Liver (tissue), 8 donors: ENCODE measurements at regions not wholly inside any gene's neighbourhood (a gene's known extent, or its start where the extent isn't known, plus 50 kb on each side); places are given as distances from the start of the nearest gene placed in this dataset.

Experiments
- DNase-seq: peaks from one replicate; pipeline ENCODE4 v3.0.0-alpha.2; 2017; ENCODE audit warnings: low spot score
- H3K27ac ChIP-seq, 2 donors: one replicate each; pipeline ENCODE4 v1.7.0; 2013; ENCODE audit warnings: inconsistent platforms in 2 of 2, low read length in 2 of 2, control low read depth in 1 of 2, low read depth in 1 of 2, mild to moderate bottlenecking in 1 of 2
- H3K27me3 ChIP-seq, 4 donors: one replicate each; pipeline versions ENCODE4 v1.6.1 to v1.7.0; 2013; ENCODE audit warnings: low read length in 3 of 4, inconsistent platforms in 1 of 4, mild to moderate bottlenecking in 1 of 4, moderate library complexity in 1 of 4; ENCODE audit not compliant: control insufficient read depth in 4 of 4, insufficient read depth in 4 of 4
- H3K36me3 ChIP-seq, 4 donors: one replicate each; pipeline versions ENCODE4 v1.6.1 to v1.7.0; 2013; ENCODE audit warnings: low read length in 3 of 4, mild to moderate bottlenecking in 3 of 4, low read depth in 1 of 4, moderate library complexity in 1 of 4; ENCODE audit not compliant: control insufficient read depth in 4 of 4, insufficient read depth in 3 of 4
- H3K4me1 ChIP-seq, 4 donors: one replicate each; pipeline versions ENCODE4 v1.6.1 to v1.7.0; 2013; ENCODE audit warnings: low read length in 3 of 4, mild to moderate bottlenecking in 3 of 4, moderate library complexity in 1 of 4; ENCODE audit not compliant: control insufficient read depth in 4 of 4, insufficient read depth in 4 of 4
- H3K4me3 ChIP-seq, 3 donors: one replicate each; pipeline versions ENCODE4 v1.6.1 to v1.7.0; 2013; ENCODE audit warnings: low read length in 3 of 3, control low read depth in 1 of 3, low read depth in 1 of 3, mild to moderate bottlenecking in 1 of 3
- H3K9ac ChIP-seq, 2 donors: one replicate each; pipeline ENCODE4 v1.7.0; 2013; ENCODE audit warnings: low read length in 2 of 2, mild to moderate bottlenecking in 2 of 2, moderate library complexity in 2 of 2, control low read depth in 1 of 2, low read depth in 1 of 2
- H3K9me3 ChIP-seq, 4 donors: one replicate each; pipeline versions ENCODE4 v1.6.1 to v1.7.0; 2013; ENCODE audit warnings: low read length in 3 of 4; ENCODE audit not compliant: control insufficient read depth in 4 of 4
- ATF3 ChIP-seq: IDR thresholded peaks from 2 replicates; pipeline ENCODE4 v1.6.1; 2016; ENCODE audit warnings: antibody characterized with exemption
- CTCF ChIP-seq: fragments of 150-350 bp; IDR thresholded peaks from 2 replicates; pipeline ENCODE4 v1.5.1; 2017; ENCODE audit warnings: improper control_type of control experiment, low read depth, low read length; ENCODE audit not compliant: missing input control
- EGR1 ChIP-seq, 2 donors: IDR thresholded peaks; 2 replicates each; pipeline ENCODE4 v1.6.1; 2016 to 2018; ENCODE audit warnings: antibody characterized with exemption in 2 of 2, low read depth in 2 of 2
- FOXA1 ChIP-seq: IDR thresholded peaks from 2 replicates; pipeline ENCODE4 v1.6.1; 2016; ENCODE audit warnings: antibody characterized with exemption
- FOXA2 ChIP-seq: IDR thresholded peaks from 2 replicates; pipeline ENCODE4 v1.6.1; 2016; ENCODE audit warnings: antibody characterized with exemption
- GABPA ChIP-seq, 2 donors: IDR thresholded peaks in 1 of 2; conservative IDR thresholded peaks in 1 of 2; 2 replicates each; pipeline ENCODE4 v1.6.1; 2016; ENCODE audit warnings: antibody characterized with exemption in 2 of 2, mild to moderate bottlenecking in 1 of 2, moderate library complexity in 1 of 2
- HNF4A ChIP-seq, 2 donors: conservative IDR thresholded peaks; 2 replicates each; pipeline ENCODE4 v1.6.1; 2016; ENCODE audit warnings: antibody characterized with exemption in 2 of 2, mild to moderate bottlenecking in 2 of 2
- HNF4G ChIP-seq: IDR thresholded peaks from 2 replicates; pipeline ENCODE4 v1.6.1; 2016; ENCODE audit warnings: antibody characterized with exemption
- JUND ChIP-seq, 2 donors: IDR thresholded peaks; 2 replicates each; pipeline ENCODE4 v1.6.1; 2016; ENCODE audit warnings: antibody characterized with exemption in 2 of 2
- NR2F2 ChIP-seq: IDR thresholded peaks from 2 replicates; pipeline ENCODE4 v1.6.1; 2016; ENCODE audit warnings: antibody characterized with exemption
- RAD21 ChIP-seq, 2 donors: IDR thresholded peaks; 2 replicates each; pipeline ENCODE4 v1.6.1; 2016; ENCODE audit warnings: antibody characterized with exemption in 2 of 2, mild to moderate bottlenecking in 2 of 2
- RXRA ChIP-seq, 2 donors: IDR thresholded peaks; 2 replicates each; pipeline ENCODE4 v1.6.1; 2017 to 2018; ENCODE audit warnings: antibody characterized with exemption in 2 of 2, mild to moderate bottlenecking in 1 of 2
- SP1 ChIP-seq: IDR thresholded peaks from 2 replicates; pipeline ENCODE4 v1.6.1; 2018; ENCODE audit warnings: antibody characterized with exemption, mild to moderate bottlenecking
- TAF1 ChIP-seq: conservative IDR thresholded peaks from 2 replicates; pipeline ENCODE4 v1.6.1; 2016; ENCODE audit warnings: antibody characterized with exemption, mild to moderate bottlenecking
- YY1 ChIP-seq: IDR thresholded peaks from 2 replicates; pipeline ENCODE4 v1.6.1; 2016; ENCODE audit warnings: antibody characterized with exemption, mild to moderate bottlenecking
- WGBS: extraction: QIAGEN DNeasy Blood & Tissue Kit; methylation state at CpG from one replicate; pipeline ENCODE4 v1.1.7; 2013; 5-methylcytosine and 5-hydroxymethylcytosine counted together
- TF ChIP-seq, protein P1 (sequence below): IDR thresholded peaks from 2 replicates; pipeline ENCODE4 v1.6.1; 2016; ENCODE audit warnings: antibody characterized with exemption
- TF ChIP-seq, protein P2 (sequence below): IDR thresholded peaks from 2 replicates; pipeline ENCODE4 v1.6.1; 2016; ENCODE audit warnings: antibody characterized with exemption
- TF ChIP-seq, protein P3 (sequence below): IDR thresholded peaks from 2 replicates; pipeline ENCODE4 v1.6.1; 2016; ENCODE audit warnings: antibody characterized with exemption, mild to moderate bottlenecking
- donor health status: healthy.
- donor health status: healthy.
- donor health status: healthy.
- donor health status: healthy.
- donor health status: healthy.

DNA sequence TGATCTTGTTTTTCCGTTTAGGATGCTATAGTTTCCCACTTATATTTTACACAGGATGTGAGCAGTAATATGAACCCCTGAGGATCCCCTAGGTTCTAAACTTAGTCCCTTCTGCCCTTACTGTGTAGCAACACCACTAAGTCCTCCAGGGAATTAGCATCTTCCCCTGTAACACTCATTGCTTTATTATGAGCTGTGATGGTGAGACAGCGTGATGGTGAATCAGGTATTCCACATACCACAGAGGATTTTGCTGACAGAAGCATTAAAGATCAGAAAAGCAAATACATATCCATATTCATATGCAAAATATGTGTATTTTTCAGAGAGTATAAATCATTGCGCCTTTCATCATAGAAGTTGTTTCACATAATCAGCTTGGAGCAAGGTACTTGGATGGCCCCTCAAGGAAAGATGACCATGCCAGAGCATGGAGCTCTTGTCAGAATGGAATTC is 317.0 kb downstream of the ICE1 start:
- Histone ChIP-seq H3K4me1 (no peaks in the 10 kb centered on the region), H3K27ac (no peak overlapping the region), H3K36me3 (no peaks in the 10 kb centered on the region), H3K27me3 (peaks cover 0 to 3% (median 0%) of the 10 kb centered on the region in 4 donors), H3K9ac (no peak overlapping the region), H3K4me3 (no peak overlapping the region), H3K9me3 (peaks cover 2 to 10% (median 9%) of the 10 kb centered on the region in 4 donors)
- TF ChIP-seq RXRA (IDR thresholded peaks at IDR 0.05) (no peak), GABPA (IDR thresholded peaks at IDR 0.05 in 1 of 2, conservative IDR thresholded peaks at IDR 0.05 in 1 of 2) (no peak), YY1 (no peak), CTCF (no peak), FOXA1 (no peak), EGR1 (IDR thresholded peaks at IDR 0.05; ENCODE audit: low read depth in 2 of 2) (no peak), TAF1 (no peak), ATF3 (no peak), JUND (IDR thresholded peaks at IDR 0.05) (no peak), HNF4A (conservative IDR thresholded peaks at IDR 0.05) (no peak), FOXA2 (no peak), RAD21 (IDR thresholded peaks at IDR 0.05) (no peak), HNF4G (no peak), NR2F2 (no peak), SP1 (no peak)
- TF ChIP-seq, protein P1, sequence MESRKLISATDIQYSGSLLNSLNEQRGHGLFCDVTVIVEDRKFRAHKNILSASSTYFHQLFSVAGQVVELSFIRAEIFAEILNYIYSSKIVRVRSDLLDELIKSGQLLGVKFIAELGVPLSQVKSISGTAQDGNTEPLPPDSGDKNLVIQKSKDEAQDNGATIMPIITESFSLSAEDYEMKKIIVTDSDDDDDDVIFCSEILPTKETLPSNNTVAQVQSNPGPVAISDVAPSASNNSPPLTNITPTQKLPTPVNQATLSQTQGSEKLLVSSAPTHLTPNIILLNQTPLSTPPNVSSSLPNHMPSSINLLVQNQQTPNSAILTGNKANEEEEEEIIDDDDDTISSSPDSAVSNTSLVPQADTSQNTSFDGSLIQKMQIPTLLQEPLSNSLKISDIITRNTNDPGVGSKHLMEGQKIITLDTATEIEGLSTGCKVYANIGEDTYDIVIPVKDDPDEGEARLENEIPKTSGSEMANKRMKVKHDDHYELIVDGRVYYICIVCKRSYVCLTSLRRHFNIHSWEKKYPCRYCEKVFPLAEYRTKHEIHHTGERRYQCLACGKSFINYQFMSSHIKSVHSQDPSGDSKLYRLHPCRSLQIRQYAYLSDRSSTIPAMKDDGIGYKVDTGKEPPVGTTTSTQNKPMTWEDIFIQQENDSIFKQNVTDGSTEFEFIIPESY: no peak
- TF ChIP-seq, protein P2, sequence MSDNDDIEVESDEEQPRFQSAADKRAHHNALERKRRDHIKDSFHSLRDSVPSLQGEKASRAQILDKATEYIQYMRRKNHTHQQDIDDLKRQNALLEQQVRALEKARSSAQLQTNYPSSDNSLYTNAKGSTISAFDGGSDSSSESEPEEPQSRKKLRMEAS: no peak
- TF ChIP-seq, protein P3, sequence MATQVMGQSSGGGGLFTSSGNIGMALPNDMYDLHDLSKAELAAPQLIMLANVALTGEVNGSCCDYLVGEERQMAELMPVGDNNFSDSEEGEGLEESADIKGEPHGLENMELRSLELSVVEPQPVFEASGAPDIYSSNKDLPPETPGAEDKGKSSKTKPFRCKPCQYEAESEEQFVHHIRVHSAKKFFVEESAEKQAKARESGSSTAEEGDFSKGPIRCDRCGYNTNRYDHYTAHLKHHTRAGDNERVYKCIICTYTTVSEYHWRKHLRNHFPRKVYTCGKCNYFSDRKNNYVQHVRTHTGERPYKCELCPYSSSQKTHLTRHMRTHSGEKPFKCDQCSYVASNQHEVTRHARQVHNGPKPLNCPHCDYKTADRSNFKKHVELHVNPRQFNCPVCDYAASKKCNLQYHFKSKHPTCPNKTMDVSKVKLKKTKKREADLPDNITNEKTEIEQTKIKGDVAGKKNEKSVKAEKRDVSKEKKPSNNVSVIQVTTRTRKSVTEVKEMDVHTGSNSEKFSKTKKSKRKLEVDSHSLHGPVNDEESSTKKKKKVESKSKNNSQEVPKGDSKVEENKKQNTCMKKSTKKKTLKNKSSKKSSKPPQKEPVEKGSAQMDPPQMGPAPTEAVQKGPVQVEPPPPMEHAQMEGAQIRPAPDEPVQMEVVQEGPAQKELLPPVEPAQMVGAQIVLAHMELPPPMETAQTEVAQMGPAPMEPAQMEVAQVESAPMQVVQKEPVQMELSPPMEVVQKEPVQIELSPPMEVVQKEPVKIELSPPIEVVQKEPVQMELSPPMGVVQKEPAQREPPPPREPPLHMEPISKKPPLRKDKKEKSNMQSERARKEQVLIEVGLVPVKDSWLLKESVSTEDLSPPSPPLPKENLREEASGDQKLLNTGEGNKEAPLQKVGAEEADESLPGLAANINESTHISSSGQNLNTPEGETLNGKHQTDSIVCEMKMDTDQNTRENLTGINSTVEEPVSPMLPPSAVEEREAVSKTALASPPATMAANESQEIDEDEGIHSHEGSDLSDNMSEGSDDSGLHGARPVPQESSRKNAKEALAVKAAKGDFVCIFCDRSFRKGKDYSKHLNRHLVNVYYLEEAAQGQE: no peak
- WGBS: 80% methylated on average over 3 of the region's 3 CpGs
- DNase-seq: no peak
